Skeletal muscle tissue (tissue), 3 donors: ENCODE measurements at regions not wholly inside any gene's neighbourhood (a gene's known extent, or its start where the extent isn't known, plus 50 kb on each side); places are given as distances from the start of the nearest gene placed in this dataset.

Experiments used
- H3K27ac ChIP-seq: one replicate; pipeline ENCODE4 v1.7.0; 2013; ENCODE audit warnings: mild to moderate bottlenecking, low read depth, low read length, inconsistent platforms
- H3K27me3 ChIP-seq, 3 donors: one replicate each; pipeline ENCODE4 v1.7.0; 2013; ENCODE audit warnings: low read length in 3 of 3; ENCODE audit not compliant: control insufficient read depth in 3 of 3, insufficient read depth in 3 of 3
- H3K36me3 ChIP-seq, 3 donors: one replicate each; pipeline ENCODE4 v1.7.0; 2013; ENCODE audit warnings: low read length in 3 of 3; ENCODE audit not compliant: control insufficient read depth in 3 of 3, insufficient read depth in 3 of 3
- H3K4me1 ChIP-seq, 3 donors: one replicate each; pipeline ENCODE4 v1.7.0; 2013; ENCODE audit warnings: low read length in 3 of 3, mild to moderate bottlenecking in 3 of 3; ENCODE audit not compliant: control insufficient read depth in 3 of 3, insufficient read depth in 3 of 3
- H3K4me3 ChIP-seq, 3 donors: one replicate each; pipeline ENCODE4 v1.7.0; 2013; ENCODE audit warnings: low read length in 3 of 3
- H3K9ac ChIP-seq, 3 donors: one replicate each; pipeline ENCODE4 v1.7.0; 2013; ENCODE audit warnings: low read length in 3 of 3, mild to moderate bottlenecking in 3 of 3, moderate library complexity in 2 of 3, low read depth in 1 of 3
- H3K9me3 ChIP-seq, 3 donors: one replicate each; pipeline ENCODE4 v1.7.0; 2013; ENCODE audit warnings: low read length in 3 of 3; ENCODE audit not compliant: control insufficient read depth in 3 of 3
- donor health status: Osteomylitis.

DNA sequence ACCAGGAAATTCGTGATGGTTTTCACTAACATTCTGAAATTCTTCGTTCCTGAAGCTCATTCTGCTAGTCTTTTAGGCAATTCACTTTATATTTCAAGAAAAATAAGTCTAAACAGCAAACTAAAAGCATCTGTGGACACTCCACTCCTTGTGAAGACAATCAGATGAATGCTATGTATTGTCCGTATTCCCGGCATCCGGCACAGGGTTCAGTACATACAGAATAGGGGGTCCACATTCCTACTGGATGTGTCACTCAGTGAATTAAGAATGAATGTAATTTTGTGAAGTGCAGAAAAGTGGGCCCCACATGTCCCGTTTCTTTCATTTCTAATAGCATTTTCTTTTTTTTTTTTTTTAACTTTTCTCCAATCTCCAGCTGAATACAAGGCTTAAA lies 241.3 kb downstream of the GRIN2B start:
- H3K36me3 ChIP-seq = no peaks in the 10 kb centered on the region
- H3K9ac ChIP-seq = no peak overlapping the region
- no peak overlapping the region for H3K27ac ChIP-seq
- no peaks in the 10 kb centered on the region for H3K4me1 ChIP-seq
- peaks cover 0 to 8% (median 0%) of the 10 kb centered on the region in 3 donors for H3K27me3 ChIP-seq
- no peak overlapping the region for H3K4me3 ChIP-seq
- no peaks in the 10 kb centered on the region for H3K9me3 ChIP-seq

DNA sequence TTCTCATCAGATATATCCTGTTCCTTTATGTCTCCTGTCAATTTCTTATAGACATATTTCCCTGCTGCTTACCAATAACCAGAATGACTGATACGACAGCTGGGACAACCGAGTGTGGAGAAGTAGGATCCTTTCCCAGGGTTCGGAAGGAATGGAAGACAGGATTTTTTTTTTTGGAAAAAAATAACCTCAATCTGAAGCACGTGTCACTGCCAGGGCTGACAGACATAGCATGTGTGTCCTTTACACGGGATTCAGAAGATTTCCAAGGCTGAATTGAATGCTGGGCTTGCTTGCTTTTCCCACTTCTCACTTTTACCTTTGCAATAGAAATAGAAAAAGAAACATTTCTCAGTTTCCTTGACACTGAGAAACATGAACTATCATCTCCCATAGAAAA lies 245.7 kb downstream of the GRIN2B start:
- Histone ChIP-seq H3K27ac (no peak overlapping the region), H3K9me3 (no peaks in the 10 kb centered on the region), H3K27me3 (peaks cover 0 to 5% (median 0%) of the 10 kb centered on the region in 3 donors)

DNA sequence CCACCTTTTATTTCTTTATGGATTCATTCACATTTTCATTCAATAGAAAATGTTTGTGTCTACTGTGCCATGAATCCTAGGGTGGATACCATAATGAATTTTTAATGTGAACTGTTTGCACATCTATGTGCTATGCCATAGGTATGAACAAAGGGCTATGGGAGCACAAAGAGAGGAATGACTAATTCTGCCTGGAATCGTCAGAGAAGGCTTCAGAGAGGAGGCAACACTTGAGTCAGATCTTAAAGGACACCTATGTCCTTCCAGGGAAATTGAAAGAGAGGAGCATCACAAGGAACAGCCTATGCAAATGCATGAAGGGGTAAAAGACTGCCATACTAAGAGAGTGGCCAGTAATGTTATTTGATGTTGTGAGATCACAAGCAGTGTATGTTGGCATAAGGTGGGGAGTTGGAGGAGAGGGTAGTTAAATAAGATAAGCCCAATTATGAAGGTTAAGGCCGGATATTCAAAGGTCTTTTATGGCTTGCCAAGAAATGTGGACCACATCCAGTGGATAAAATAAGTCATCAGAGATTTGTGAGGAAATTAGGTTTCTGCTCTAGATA lies 246.7 kb downstream of the GRIN2B start:
- Histone ChIP-seq H3K9ac (no peak overlapping the region), H3K36me3 (no peaks in the 10 kb centered on the region), H3K9me3 (no peaks in the 10 kb centered on the region), H3K27ac (no peak overlapping the region), H3K4me3 (no peak overlapping the region), H3K27me3 (peaks cover 0 to 5% (median 0%) of the 10 kb centered on the region in 3 donors), H3K4me1 (no peaks in the 10 kb centered on the region)

More for the DNA sequence above, 245.7 kb downstream of the GRIN2B start:
- H3K4me1 ChIP-seq = no peaks in the 10 kb centered on the region
- no peaks in the 10 kb centered on the region for H3K36me3 ChIP-seq
- no peak overlapping the region for H3K9ac ChIP-seq
- no peak overlapping the region for H3K4me3 ChIP-seq

DNA sequence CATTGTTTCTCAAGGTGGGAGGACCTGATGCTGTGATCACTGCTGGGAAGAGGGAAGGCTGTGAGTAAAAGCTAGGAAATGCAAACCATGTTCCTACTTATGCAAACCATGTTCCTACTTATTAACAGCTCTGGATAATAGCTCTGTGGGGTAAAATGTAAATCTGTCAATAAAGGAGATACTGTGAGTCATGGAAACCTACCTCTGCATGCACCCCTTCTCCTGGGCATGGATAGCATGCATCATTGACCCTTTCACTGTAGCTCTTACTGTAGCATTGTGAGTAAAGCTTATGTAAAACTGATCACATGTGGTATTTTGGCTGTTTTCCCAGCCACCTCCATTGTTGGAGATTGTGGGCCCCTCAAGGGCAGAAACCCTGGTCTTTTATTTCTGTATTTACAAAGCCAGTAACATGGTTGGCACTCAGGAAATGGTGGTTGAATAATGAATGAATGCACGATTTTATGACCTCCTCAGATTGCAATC lies 253.7 kb downstream of the GRIN2B start:
- Histone ChIP-seq H3K9me3 (no peaks in the 10 kb centered on the region), H3K9ac (no peak overlapping the region), H3K27ac (no peak overlapping the region), H3K4me1 (no peaks in the 10 kb centered on the region), H3K4me3 (no peak overlapping the region), H3K36me3 (no peaks in the 10 kb centered on the region), H3K27me3 (peaks cover 0 to 4% (median 0%) of the 10 kb centered on the region in 3 donors)

DNA sequence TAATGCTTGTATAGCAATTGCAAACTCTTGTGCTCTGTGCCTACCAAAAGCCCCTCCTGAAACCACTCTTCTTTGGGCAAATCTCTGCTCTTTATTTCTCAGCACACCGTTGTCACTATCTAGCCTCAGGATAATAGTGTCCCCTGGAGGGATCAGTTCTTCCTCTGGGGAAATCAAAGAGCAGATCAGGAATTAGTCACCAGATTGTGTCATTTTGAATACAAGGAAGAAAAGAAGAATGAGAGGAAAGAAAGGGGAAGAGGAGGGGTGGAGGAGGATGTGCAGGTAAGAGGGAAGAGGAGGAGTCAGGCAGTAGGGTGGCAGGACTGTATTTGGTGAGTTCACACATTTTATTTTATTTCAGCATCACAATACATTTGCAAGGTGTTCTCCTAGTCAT lies 256.4 kb downstream of the GRIN2B start:
- Histone ChIP-seq H3K4me3 (no peak overlapping the region), H3K27me3 (peaks cover 0 to 4% (median 0%) of the 10 kb centered on the region in 3 donors), H3K36me3 (no peaks in the 10 kb centered on the region), H3K4me1 (no peaks in the 10 kb centered on the region), H3K9me3 (no peaks in the 10 kb centered on the region), H3K9ac (no peak overlapping the region), H3K27ac (no peak overlapping the region)

DNA sequence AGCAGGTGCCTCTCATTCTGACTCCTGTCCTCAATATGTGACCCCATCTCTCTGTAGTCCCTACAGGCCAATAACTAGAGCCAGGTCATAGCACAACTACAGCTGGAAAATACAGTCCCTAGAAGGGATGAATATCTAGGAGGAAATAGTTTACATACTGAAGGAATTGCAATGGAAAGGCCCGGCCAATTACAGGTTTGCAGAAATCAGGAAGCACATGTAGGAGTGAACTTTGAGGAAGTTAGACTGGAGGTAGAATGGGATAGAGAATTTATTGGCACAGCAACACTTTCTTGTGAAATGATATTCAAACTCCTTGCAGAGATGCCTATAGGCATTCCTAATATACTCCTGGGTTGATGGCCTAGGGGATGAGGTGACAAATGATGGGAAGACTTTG lies 257.3 kb downstream of the GRIN2B start:
- H3K9me3 ChIP-seq = no peaks in the 10 kb centered on the region
- no peak overlapping the region for H3K27ac ChIP-seq
- H3K4me3 ChIP-seq = no peak overlapping the region
- H3K4me1 ChIP-seq = no peaks in the 10 kb centered on the region
- H3K9ac ChIP-seq = no peak overlapping the region
- H3K27me3 ChIP-seq = peaks cover 0 to 4% (median 0%) of the 10 kb centered on the region in 3 donors
- no peaks in the 10 kb centered on the region for H3K36me3 ChIP-seq

DNA sequence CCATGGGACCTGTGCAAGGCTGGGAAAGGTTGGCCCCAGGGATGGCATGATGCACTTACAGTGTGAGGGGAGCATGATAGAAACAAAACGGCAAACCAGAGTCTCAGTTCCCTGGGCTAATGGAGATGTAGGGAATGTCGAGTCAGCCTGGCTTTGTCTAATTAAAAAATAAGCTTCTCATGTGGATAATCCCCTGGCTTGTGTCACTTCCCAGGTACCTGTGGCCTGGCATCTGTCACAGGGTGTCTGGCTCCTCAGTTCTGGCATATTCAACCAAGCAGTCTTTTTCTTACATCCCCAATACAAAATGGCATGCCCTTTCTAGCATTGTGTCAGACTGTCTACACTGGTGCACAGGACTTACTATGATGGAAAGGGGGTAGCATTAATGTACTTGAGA lies 261.4 kb downstream of the GRIN2B start:
- Histone ChIP-seq H3K9ac (no peak overlapping the region), H3K27me3 (no peaks in the 10 kb centered on the region), H3K4me3 (no peak overlapping the region), H3K4me1 (no peaks in the 10 kb centered on the region), H3K9me3 (no peaks in the 10 kb centered on the region), H3K27ac (no peak overlapping the region), H3K36me3 (no peaks in the 10 kb centered on the region)

DNA sequence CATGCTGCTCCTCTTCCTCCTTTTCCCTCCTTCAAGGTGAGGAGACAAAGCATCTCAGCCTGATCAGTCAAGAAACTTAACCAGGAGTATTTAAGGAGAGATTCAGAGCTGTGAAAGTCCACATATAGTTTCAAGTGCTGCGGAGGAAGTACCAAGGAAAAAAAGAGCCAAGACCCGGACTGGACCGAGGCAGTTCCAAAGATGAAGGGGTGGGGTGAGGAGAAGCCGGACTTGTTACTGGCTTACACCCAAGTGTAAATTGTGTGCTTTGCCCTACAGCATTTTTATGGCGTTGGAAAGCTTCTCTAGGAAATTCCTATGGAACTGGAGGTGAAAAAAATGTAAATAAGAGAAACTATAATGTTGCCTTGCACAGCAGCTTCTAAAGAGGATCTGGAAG lies 263.1 kb downstream of the GRIN2B start:
- H3K36me3 ChIP-seq = no peaks in the 10 kb centered on the region
- no peak overlapping the region for H3K9ac ChIP-seq
- no peaks in the 10 kb centered on the region for H3K27me3 ChIP-seq
- no peak overlapping the region for H3K27ac ChIP-seq
- H3K4me1 ChIP-seq = no peaks in the 10 kb centered on the region
- no peak overlapping the region for H3K4me3 ChIP-seq
- no peaks in the 10 kb centered on the region for H3K9me3 ChIP-seq

DNA sequence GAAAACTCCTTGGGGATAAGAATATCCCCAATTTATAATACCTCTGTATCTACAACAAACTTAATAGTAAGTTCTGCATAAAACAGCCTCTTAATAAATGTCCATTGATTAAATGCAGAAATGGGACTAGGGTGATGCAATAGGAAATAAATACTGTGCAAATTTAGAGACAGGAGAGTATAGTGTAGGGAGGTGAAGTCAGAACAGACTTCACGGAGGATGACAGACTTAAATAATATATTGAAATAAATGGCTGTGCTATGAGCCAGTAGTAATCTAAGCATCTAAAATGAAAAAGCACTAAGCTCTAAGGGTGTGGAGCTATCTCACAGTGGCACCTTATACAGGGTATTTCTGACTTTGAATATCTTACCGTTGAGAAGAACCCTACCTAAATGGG lies 265.3 kb downstream of the GRIN2B start:
- H3K4me3 ChIP-seq = no peak overlapping the region
- H3K4me1 ChIP-seq = no peaks in the 10 kb centered on the region
- H3K9ac ChIP-seq = no peak overlapping the region
- no peaks in the 10 kb centered on the region for H3K27me3 ChIP-seq
- H3K27ac ChIP-seq = no peak overlapping the region
- no peaks in the 10 kb centered on the region for H3K36me3 ChIP-seq
- H3K9me3 ChIP-seq = no peaks in the 10 kb centered on the region

DNA sequence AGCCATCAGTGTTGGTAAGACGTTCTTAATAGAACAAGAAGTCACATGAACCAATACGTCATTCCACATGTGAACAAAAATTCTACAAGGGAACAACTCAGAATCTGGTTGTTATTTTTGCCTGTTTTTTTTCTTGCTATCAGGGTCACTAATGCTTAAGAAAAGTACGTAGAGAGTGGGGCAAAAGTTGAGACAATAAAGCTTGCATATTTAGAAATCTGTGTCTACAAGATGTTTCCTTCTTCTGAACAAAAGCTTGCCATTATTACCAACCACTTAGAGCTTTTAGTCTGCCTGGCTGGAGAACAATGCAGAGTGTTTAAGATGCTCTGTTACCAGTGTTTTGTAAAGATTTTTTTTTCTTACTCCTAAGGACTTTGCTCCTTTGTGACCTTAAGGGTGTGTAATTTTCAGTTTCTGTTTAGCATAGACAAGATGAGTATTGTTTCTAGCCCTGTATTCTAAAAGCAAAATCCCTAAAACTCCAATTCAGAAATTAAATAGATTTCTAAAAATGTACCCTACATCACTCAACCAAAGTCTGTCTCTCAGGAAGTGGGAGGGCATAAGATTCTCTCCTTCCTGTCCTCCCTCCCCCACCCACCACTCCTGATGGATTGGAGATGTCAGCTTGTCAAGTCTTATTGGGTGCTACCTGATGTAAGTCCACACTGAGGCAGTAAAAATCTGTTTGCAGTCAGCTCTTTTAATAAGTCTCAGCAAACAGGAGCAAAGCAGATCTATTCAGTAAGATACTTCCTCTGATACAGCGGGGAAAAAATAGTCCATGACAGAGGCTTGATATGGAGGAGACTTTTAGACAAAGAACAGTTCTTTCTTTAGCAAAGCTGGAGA lies 267.6 kb downstream of the GRIN2B start:
- Histone ChIP-seq H3K36me3 (no peaks in the 10 kb centered on the region), H3K27ac (no peak overlapping the region), H3K9me3 (no peaks in the 10 kb centered on the region), H3K27me3 (no peaks in the 10 kb centered on the region), H3K4me1 (no peaks in the 10 kb centered on the region), H3K4me3 (no peak overlapping the region), H3K9ac (no peak overlapping the region)
